HCT116 (cell line): ENCODE measurements at regions not wholly inside any gene's neighbourhood (a gene's known extent, or its start where the extent isn't known, plus 50 kb on each side); places are given as distances from the start of the nearest gene placed in this dataset.

Experiments
- ATAC-seq: fragments of 200-7000 bp; cut with Tn5 transposase; 2 replicates; pipeline ENCODE4 v1.9.1; 2020; ENCODE audit warnings: mild to moderate bottlenecking, moderate library complexity
- BruUV-seq: library from RNA; stranded (reverse); fragments of 400-500 nt; replicated peaks from 2 replicates; lab custom pipeline; 2021; lab: Mats Ljungman, UMichigan
- CTCF ChIA-PET: fragments of 300-600 bp; sonication (Branson Sonifier 250); formaldehyde crosslinking; loops from one replicate; lab custom pipeline; 2021; ENCODE audit warnings: antibody characterized with exemption; lab: Charles Lee
- POLR2A ChIA-PET: fragments of 300-600, 350-600 bp; sonication (Branson Sonifier 250); formaldehyde crosslinking; loops from one replicate; lab custom pipeline; 2021; ENCODE audit warnings: antibody characterized with exemption; lab: Charles Lee
- RAD21 ChIA-PET, 2 experiments: fragments of 300-600 bp; sonication (Branson Sonifier 250); formaldehyde crosslinking; loops; one replicate each; lab custom pipeline; 2023; ENCODE audit warnings: low total read pairs in 2 of 2; ENCODE audit not compliant: uncharacterized antibody in 2 of 2, unreplicated experiment in 2 of 2, low non-redundant PET in 1 of 2; lab: Charles Lee
- DNase-seq: peaks from one replicate; pipeline ENCODE4 v3.0.0-alpha.2; 2010; ENCODE audit warnings: low read depth, low spot score
- H2AFZ ChIP-seq: fragments of 200-600 bp; shearing (Covaris generic), sonication (generic); 2 replicates; pipeline ENCODE4 v1.6.1; 2017; ENCODE audit warnings: low read depth, mixed run types, mixed read lengths, antibody characterized with exemption, low read length; ENCODE audit not compliant: poor library complexity, severe bottlenecking
- H3K27ac ChIP-seq: 2 replicates; pipeline ENCODE4 v1.5.1; 2012; ENCODE audit warnings: low read depth, low read length
- H3K27me3 ChIP-seq: fragments of 200-600 bp; sonication (generic); 2 replicates; pipeline ENCODE4 v1.6.1; 2016; ENCODE audit warnings: mixed run types, low read length, mixed read lengths; ENCODE audit not compliant: insufficient read depth
- H3K36me3 ChIP-seq, 2 experiments: fragments of 200-500 bp in 1 of 2; fragments of 200-600 bp in 1 of 2; sonication (Bioruptor generic) in 1 of 2; sonication (generic) in 1 of 2; 2 replicates each; pipeline versions ENCODE4 v1.5.1 to v1.6.1; 2014 to 2016; ENCODE audit warnings: low read length in 2 of 2, inconsistent platforms in 1 of 2, mixed read lengths in 1 of 2, mixed run types in 1 of 2; ENCODE audit not compliant: insufficient read depth in 2 of 2, control insufficient read depth in 1 of 2
- H3K4me1 ChIP-seq, 2 experiments: fragments of 200-600 bp in 1 of 2; sonication (generic) in 1 of 2; 2 replicates each; pipeline versions ENCODE4 v1.5.1 to v1.6.1; 2012 to 2017; ENCODE audit warnings: low read length in 2 of 2, inconsistent platforms in 1 of 2, mild to moderate bottlenecking in 1 of 2, mixed read lengths in 1 of 2, mixed run types in 1 of 2, moderate library complexity in 1 of 2; ENCODE audit not compliant: insufficient read depth in 2 of 2, control insufficient read depth in 1 of 2
- H3K4me2 ChIP-seq: fragments of 200-600 bp; sonication (generic); 2 replicates; pipeline ENCODE4 v1.6.1; 2017; ENCODE audit warnings: mixed run types, low read length, mixed read lengths
- H3K4me3 ChIP-seq, 2 experiments: fragments of 200-600 bp in 1 of 2; sonication (generic) in 1 of 2; replicated peaks in 1 of 2; 2 replicates each; pipeline ENCODE4 v1.5.1; 2011 to 2016; ENCODE audit warnings: low read length in 2 of 2, control low read depth in 1 of 2, low read depth in 1 of 2, mild to moderate bottlenecking in 1 of 2, mixed read lengths in 1 of 2, mixed run types in 1 of 2
- H3K79me2 ChIP-seq: fragments of 200-600 bp; sonication (generic); 2 replicates; pipeline ENCODE4 v1.6.1; 2017; ENCODE audit warnings: mild to moderate bottlenecking, mixed run types, low read length, moderate library complexity, mixed read lengths; ENCODE audit not compliant: insufficient read depth
- H3K9ac ChIP-seq: fragments of 200-600 bp; sonication (generic); 2 replicates; pipeline ENCODE4 v1.6.1; 2016; ENCODE audit warnings: low read length, mixed read lengths
- H3K9me2 ChIP-seq: fragments of 200-600 bp; sonication (generic), shearing (Covaris generic); 2 replicates; pipeline ENCODE4 v1.6.1; 2017; ENCODE audit warnings: mixed run types, mild to moderate bottlenecking, moderate library complexity; ENCODE audit not compliant: insufficient read depth
- H3K9me3 ChIP-seq, 2 experiments: fragments of 200-500 bp in 1 of 2; fragments of 200-600 bp in 1 of 2; sonication (Bioruptor generic) in 1 of 2; sonication (generic) in 1 of 2; 2 replicates each; pipeline ENCODE4 v1.6.1; 2014 to 2017; ENCODE audit warnings: low read length in 2 of 2, mixed read lengths in 2 of 2, inconsistent platforms in 1 of 2, low read depth in 1 of 2, mild to moderate bottlenecking in 1 of 2, mixed run types in 1 of 2, moderate library complexity in 1 of 2; ENCODE audit not compliant: control insufficient read depth in 1 of 2, insufficient read depth in 1 of 2
- H4K20me1 ChIP-seq: fragments of 200-600 bp; sonication (generic), shearing (Covaris generic); 2 replicates; pipeline ENCODE4 v1.6.1; 2017; ENCODE audit warnings: mixed run types, mild to moderate bottlenecking, moderate library complexity; ENCODE audit not compliant: insufficient read depth
- CBX3 ChIP-seq: IDR thresholded peaks from 2 replicates; pipeline ENCODE4 v1.6.1; 2012; ENCODE audit warnings: low read depth
- CEBPB ChIP-seq: IDR thresholded peaks from 2 replicates; pipeline ENCODE4 v1.6.1; 2012; ENCODE audit warnings: low read depth
- EZH2 ChIP-seq: fragments of 200-600 bp; sonication (generic); IDR thresholded peaks from 2 replicates; pipeline ENCODE4 v1.6.1; 2017; ENCODE audit warnings: antibody characterized with exemption, mixed run types
- EZH2phosphoT487 ChIP-seq: fragments of 200-600 bp; IDR thresholded peaks from 2 replicates; pipeline ENCODE4 v1.6.1; 2018; ENCODE audit warnings: antibody characterized with exemption, borderline replicate concordance
- FOSL1 ChIP-seq: IDR thresholded peaks from 2 replicates; pipeline ENCODE4 v1.6.1; 2012; ENCODE audit warnings: low read depth
- SIN3A ChIP-seq: IDR thresholded peaks from 2 replicates; pipeline ENCODE4 v1.6.1; 2012; ENCODE audit warnings: low read depth
- SP1 ChIP-seq: IDR thresholded peaks from 2 replicates; pipeline ENCODE4 v1.6.1; 2012; ENCODE audit warnings: low read depth
- TCF7L2 ChIP-seq: IDR thresholded peaks from 2 replicates; pipeline ENCODE4 v1.7.0; 2011; ENCODE audit warnings: borderline replicate concordance, inconsistent platforms; ENCODE audit not compliant: insufficient read depth, insufficient read length; ENCODE audit errors: extremely low read depth
- YY1 ChIP-seq: IDR thresholded peaks from 2 replicates; pipeline ENCODE4 v1.6.1; 2011; ENCODE audit warnings: low read length, low read depth, moderate library complexity, mild to moderate bottlenecking; ENCODE audit not compliant: insufficient replicate concordance; ENCODE audit errors: extremely low read depth
- intact Hi-C: fragments of 100-400 bp; cut with micrococcal nuclease; formaldehyde crosslinking; loops from 2 replicates; pipeline ENCODE4 v1.10.0; 2022
- TF ChIP-seq, protein P1 (sequence below): IDR thresholded peaks from 2 replicates; pipeline ENCODE4 v1.6.1; 2012
- TF ChIP-seq, protein P2 (sequence below): IDR thresholded peaks from 2 replicates; pipeline ENCODE4 v1.6.1; 2012; ENCODE audit warnings: low read depth
- TF ChIP-seq, protein P3 (sequence below): IDR thresholded peaks from 2 replicates; pipeline ENCODE4 v1.6.1; 2011; ENCODE audit warnings: mild to moderate bottlenecking, low read length, moderate library complexity; ENCODE audit not compliant: insufficient replicate concordance; ENCODE audit errors: extremely low read depth
- TF ChIP-seq, protein P4 (sequence below), 3 experiments: fragments of 200-600 bp in 1 of 3; sonication (generic) in 1 of 3; IDR thresholded peaks in 2 of 3; conservative IDR thresholded peaks in 1 of 3; 2 replicates each; pipeline ENCODE4 v1.5.1; 2012 to 2017; ENCODE audit warnings: low read depth in 2 of 3, low read length in 2 of 3, antibody characterized with exemption in 1 of 3, borderline replicate concordance in 1 of 3, control low read depth in 1 of 3, mild to moderate bottlenecking in 1 of 3, mixed read lengths in 1 of 3, mixed run types in 1 of 3, moderate library complexity in 1 of 3; ENCODE audit not compliant: insufficient read depth in 1 of 3

DNA sequence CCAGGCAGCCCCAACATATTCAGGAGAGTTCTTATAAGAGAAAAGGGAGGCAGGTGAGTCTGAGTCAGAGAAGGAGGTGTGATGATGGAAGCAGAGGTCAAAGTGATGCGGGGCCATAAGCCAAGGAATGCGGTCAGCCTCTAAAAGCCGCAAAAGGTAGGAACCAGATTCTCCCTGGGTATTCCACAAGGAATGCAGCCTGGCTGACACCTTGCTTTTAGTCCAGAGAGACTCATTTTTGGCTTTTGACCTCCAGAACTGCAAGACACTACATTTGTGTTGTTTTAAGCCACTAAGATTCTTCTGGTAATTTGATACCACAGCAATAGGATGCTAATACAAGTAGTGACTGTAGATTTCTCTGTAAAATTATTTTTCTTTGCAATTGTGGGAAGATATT is 151.5 kb upstream of the EEPD1 start:
- no peak overlapping the region for H3K4me2 ChIP-seq
- intact Hi-C loops, result no loop called here
- H4K20me1 ChIP-seq, result no peaks in the 10 kb centered on the region
- RAD21 ChIA-PET, result no interaction called here
- POLR2A ChIA-PET, result no interaction called here
- H3K36me3 ChIP-seq, result no peaks in the 10 kb centered on the region
- H2AFZ ChIP-seq, result no peak overlapping the region
- H3K9me2 ChIP-seq, result no peaks in the 10 kb centered on the region; the same call in 1 of the 2 replicates
- H3K27me3 ChIP-seq, result no peaks in the 10 kb centered on the region
- TF ChIP-seq SP1 (no peak), CEBPB (no peak), CBX3 (no peak)
- TF ChIP-seq, protein P1, sequence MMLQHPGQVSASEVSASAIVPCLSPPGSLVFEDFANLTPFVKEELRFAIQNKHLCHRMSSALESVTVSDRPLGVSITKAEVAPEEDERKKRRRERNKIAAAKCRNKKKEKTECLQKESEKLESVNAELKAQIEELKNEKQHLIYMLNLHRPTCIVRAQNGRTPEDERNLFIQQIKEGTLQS, result no peak
- TF ChIP-seq, protein P2, sequence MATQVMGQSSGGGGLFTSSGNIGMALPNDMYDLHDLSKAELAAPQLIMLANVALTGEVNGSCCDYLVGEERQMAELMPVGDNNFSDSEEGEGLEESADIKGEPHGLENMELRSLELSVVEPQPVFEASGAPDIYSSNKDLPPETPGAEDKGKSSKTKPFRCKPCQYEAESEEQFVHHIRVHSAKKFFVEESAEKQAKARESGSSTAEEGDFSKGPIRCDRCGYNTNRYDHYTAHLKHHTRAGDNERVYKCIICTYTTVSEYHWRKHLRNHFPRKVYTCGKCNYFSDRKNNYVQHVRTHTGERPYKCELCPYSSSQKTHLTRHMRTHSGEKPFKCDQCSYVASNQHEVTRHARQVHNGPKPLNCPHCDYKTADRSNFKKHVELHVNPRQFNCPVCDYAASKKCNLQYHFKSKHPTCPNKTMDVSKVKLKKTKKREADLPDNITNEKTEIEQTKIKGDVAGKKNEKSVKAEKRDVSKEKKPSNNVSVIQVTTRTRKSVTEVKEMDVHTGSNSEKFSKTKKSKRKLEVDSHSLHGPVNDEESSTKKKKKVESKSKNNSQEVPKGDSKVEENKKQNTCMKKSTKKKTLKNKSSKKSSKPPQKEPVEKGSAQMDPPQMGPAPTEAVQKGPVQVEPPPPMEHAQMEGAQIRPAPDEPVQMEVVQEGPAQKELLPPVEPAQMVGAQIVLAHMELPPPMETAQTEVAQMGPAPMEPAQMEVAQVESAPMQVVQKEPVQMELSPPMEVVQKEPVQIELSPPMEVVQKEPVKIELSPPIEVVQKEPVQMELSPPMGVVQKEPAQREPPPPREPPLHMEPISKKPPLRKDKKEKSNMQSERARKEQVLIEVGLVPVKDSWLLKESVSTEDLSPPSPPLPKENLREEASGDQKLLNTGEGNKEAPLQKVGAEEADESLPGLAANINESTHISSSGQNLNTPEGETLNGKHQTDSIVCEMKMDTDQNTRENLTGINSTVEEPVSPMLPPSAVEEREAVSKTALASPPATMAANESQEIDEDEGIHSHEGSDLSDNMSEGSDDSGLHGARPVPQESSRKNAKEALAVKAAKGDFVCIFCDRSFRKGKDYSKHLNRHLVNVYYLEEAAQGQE, result no peak
- CTCF ChIA-PET, result no interaction called here
- no peak overlapping the region for H3K9ac ChIP-seq
- no peak overlapping the region for H3K27ac ChIP-seq
- H3K4me1 ChIP-seq, result no peaks in the 10 kb centered on the region
- H3K79me2 ChIP-seq, result no peaks in the 10 kb centered on the region
- H3K9me3 ChIP-seq, result no peaks in the 10 kb centered on the region
- DNase-seq, result no peak
- H3K4me3 ChIP-seq, result no peak overlapping the region
- peak; percentile 32; the same call in 1 of the 2 replicates for ATAC-seq
- no TSS peak for BruUV-seq

DNA sequence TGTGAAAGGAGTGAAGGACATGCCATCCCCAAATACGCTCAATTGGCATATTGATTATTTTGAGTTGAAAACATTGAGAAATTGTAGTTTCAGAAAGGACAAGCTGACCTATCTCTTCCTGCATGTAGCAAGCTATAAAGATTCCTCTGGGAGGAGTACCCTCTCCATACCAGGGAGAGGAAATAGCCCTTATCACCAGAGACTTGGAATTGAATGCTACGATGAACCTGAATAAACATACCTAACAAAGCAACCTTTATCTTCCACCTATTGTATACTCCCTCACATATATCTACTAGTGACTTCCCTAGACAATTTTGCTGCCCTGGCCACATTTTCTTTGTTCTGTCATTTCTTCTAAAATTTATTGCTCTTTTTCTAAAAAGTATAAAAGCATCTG is 150.2 kb upstream of the EEPD1 start:
- no peaks in the 10 kb centered on the region for H4K20me1 ChIP-seq
- no peak overlapping the region for H3K27ac ChIP-seq
- ATAC-seq (no peak), DNase-seq (no peak)
- POLR2A ChIA-PET, result no interaction called here
- no peak overlapping the region for H3K4me3 ChIP-seq
- H3K27me3 ChIP-seq, result no peaks in the 10 kb centered on the region
- CTCF ChIA-PET, result no interaction called here
- H2AFZ ChIP-seq, result no peak overlapping the region
- no peaks in the 10 kb centered on the region; the same call in 1 of the 2 replicates for H3K9me2 ChIP-seq
- no TSS peak for BruUV-seq
- no peak overlapping the region for H3K9ac ChIP-seq
- RAD21 ChIA-PET, result no interaction called here
- no peaks in the 10 kb centered on the region for H3K79me2 ChIP-seq
- H3K4me1 ChIP-seq, result no peaks in the 10 kb centered on the region
- H3K36me3 ChIP-seq, result no peaks in the 10 kb centered on the region
- intact Hi-C loops, result no loop called here
- H3K9me3 ChIP-seq, result no peaks in the 10 kb centered on the region
- H3K4me2 ChIP-seq, result no peak overlapping the region
- no peak for TF ChIP-seq CBX3
- TF ChIP-seq FOSL1, result no peak
- no peak for TF ChIP-seq SIN3A
- TF ChIP-seq EZH2, result no peak
- TF ChIP-seq TCF7L2, result no peak
- TF ChIP-seq EZH2phosphoT487, result no peak
- TF ChIP-seq, protein P3, sequence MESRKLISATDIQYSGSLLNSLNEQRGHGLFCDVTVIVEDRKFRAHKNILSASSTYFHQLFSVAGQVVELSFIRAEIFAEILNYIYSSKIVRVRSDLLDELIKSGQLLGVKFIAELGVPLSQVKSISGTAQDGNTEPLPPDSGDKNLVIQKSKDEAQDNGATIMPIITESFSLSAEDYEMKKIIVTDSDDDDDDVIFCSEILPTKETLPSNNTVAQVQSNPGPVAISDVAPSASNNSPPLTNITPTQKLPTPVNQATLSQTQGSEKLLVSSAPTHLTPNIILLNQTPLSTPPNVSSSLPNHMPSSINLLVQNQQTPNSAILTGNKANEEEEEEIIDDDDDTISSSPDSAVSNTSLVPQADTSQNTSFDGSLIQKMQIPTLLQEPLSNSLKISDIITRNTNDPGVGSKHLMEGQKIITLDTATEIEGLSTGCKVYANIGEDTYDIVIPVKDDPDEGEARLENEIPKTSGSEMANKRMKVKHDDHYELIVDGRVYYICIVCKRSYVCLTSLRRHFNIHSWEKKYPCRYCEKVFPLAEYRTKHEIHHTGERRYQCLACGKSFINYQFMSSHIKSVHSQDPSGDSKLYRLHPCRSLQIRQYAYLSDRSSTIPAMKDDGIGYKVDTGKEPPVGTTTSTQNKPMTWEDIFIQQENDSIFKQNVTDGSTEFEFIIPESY, result no peak
- TF ChIP-seq YY1, result no peak
- TF ChIP-seq, protein P4, sequence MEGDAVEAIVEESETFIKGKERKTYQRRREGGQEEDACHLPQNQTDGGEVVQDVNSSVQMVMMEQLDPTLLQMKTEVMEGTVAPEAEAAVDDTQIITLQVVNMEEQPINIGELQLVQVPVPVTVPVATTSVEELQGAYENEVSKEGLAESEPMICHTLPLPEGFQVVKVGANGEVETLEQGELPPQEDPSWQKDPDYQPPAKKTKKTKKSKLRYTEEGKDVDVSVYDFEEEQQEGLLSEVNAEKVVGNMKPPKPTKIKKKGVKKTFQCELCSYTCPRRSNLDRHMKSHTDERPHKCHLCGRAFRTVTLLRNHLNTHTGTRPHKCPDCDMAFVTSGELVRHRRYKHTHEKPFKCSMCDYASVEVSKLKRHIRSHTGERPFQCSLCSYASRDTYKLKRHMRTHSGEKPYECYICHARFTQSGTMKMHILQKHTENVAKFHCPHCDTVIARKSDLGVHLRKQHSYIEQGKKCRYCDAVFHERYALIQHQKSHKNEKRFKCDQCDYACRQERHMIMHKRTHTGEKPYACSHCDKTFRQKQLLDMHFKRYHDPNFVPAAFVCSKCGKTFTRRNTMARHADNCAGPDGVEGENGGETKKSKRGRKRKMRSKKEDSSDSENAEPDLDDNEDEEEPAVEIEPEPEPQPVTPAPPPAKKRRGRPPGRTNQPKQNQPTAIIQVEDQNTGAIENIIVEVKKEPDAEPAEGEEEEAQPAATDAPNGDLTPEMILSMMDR (IDR thresholded peaks at IDR 0.05 in 2 of 3, conservative IDR thresholded peaks at IDR 0.05 in 1 of 3; ENCODE audit: borderline replicate concordance in 1 of 3, insufficient read depth in 1 of 3, low read depth in 2 of 3, low read length in 2 of 3), result no peak
- TF ChIP-seq CEBPB, result no peak
